SK-N-SH (cell line): ENCODE measurements at regions not wholly inside any gene's neighbourhood (a gene's known extent, or its start where the extent isn't known, plus 50 kb on each side); places are given as distances from the start of the nearest gene placed in this dataset.

Experiments
- CTCF ChIA-PET: fragments of 300-600, 350-600 bp; formaldehyde crosslinking; extraction: SDS; loops from one replicate; lab custom pipeline; 2021; lab: Yijun Ruan, JAX
- POLR2A ChIA-PET: fragments of 350-600 bp; sonication (Branson Sonifier 250); formaldehyde crosslinking; extraction: SDS; loops from one replicate; lab custom pipeline; 2020; ENCODE audit warnings: antibody characterized with exemption, inconsistent platforms; lab: Yijun Ruan, JAX
- DNase-seq: peaks from one replicate; pipeline ENCODE4 v3.0.0; 2012
- H2AFZ ChIP-seq: fragments of 200-600 bp; sonication (generic); 2 replicates; pipeline ENCODE4 v1.8.1; 2016; ENCODE audit warnings: antibody characterized with exemption, mild to moderate bottlenecking, low read depth
- H3F3A ChIP-seq: fragments of 200-600 bp; sonication (generic); replicated peaks from 2 replicates; pipeline ENCODE3; 2016; ENCODE audit warnings: antibody characterized with exemption, mild to moderate bottlenecking; ENCODE audit not compliant: insufficient read depth
- H3K27ac ChIP-seq, 2 experiments: fragments of 200-500 bp in 1 of 2; fragments of 200-600 bp in 1 of 2; sonication (Bioruptor generic) in 1 of 2; sonication (generic), shearing (Covaris generic) in 1 of 2; 2 replicates each; pipeline versions ENCODE4 v1.5.1 to v1.6.1; 2014 to 2016; ENCODE audit warnings: low read depth in 2 of 2, inconsistent platforms in 1 of 2, low read length in 1 of 2, mild to moderate bottlenecking in 1 of 2, mixed read lengths in 1 of 2
- H3K27me3 ChIP-seq: fragments of 200-600 bp; sonication (generic), shearing (Covaris generic); 2 replicates; pipeline ENCODE4 v1.6.1; 2016; ENCODE audit warnings: mixed run types; ENCODE audit not compliant: insufficient read depth
- H3K36me3 ChIP-seq, 2 experiments: fragments of 200-500 bp in 1 of 2; fragments of 200-600 bp in 1 of 2; sonication (Bioruptor generic) in 1 of 2; sonication (generic) in 1 of 2; replicated peaks in 1 of 2; 2 replicates each; pipeline versions ENCODE3 to v1.5.1; 2014 to 2016; ENCODE audit warnings: low read length in 1 of 2, mild to moderate bottlenecking in 1 of 2; ENCODE audit not compliant: insufficient read depth in 2 of 2, control insufficient read depth in 1 of 2
- H3K4me1 ChIP-seq, 2 experiments: fragments of 200-500 bp in 1 of 2; fragments of 200-600 bp in 1 of 2; sonication (Bioruptor generic) in 1 of 2; sonication (generic), shearing (Covaris generic) in 1 of 2; 2 replicates each; pipeline versions ENCODE4 v1.5.1 to v1.6.1; 2014 to 2016; ENCODE audit warnings: low read depth in 1 of 2, low read length in 1 of 2, mixed run types in 1 of 2; ENCODE audit not compliant: insufficient read depth in 2 of 2, control insufficient read depth in 1 of 2
- H3K4me2 ChIP-seq: fragments of 200-600 bp; sonication (generic), shearing (Covaris generic); 2 replicates; pipeline ENCODE4 v1.6.1; 2017; ENCODE audit warnings: mixed run types
- H3K4me3 ChIP-seq, 2 experiments: fragments of 200-500 bp in 1 of 2; fragments of 200-600 bp in 1 of 2; sonication (Bioruptor generic) in 1 of 2; sonication (generic), shearing (Covaris generic) in 1 of 2; 2 replicates each; pipeline versions ENCODE4 v1.5.1 to v1.8.1; 2014 to 2016; ENCODE audit warnings: low read depth in 2 of 2, inconsistent platforms in 1 of 2, low read length in 1 of 2, mild to moderate bottlenecking in 1 of 2, mixed read lengths in 1 of 2, moderate library complexity in 1 of 2
- H3K79me2 ChIP-seq: fragments of 200-600 bp; sonication (generic); 2 replicates; pipeline ENCODE4 v1.8.1; 2017; ENCODE audit warnings: mild to moderate bottlenecking; ENCODE audit not compliant: insufficient read depth
- H3K9ac ChIP-seq: fragments of 200-600 bp; sonication (generic); 2 replicates; pipeline ENCODE4 v1.6.1; 2017; ENCODE audit warnings: mixed run types
- H3K9me2 ChIP-seq: fragments of 200-600 bp; sonication (generic); 2 replicates; pipeline ENCODE4 v1.6.1; 2017; ENCODE audit warnings: mixed run types
- H3K9me3 ChIP-seq: fragments of 200-600 bp; sonication (generic); 2 replicates; pipeline ENCODE4 v1.6.1; 2017; ENCODE audit warnings: mixed run types, mild to moderate bottlenecking, moderate library complexity
- H4K20me1 ChIP-seq: fragments of 200-600 bp; sonication (generic); 2 replicates; pipeline ENCODE4 v1.6.1; 2017; ENCODE audit warnings: mild to moderate bottlenecking, mixed run types; ENCODE audit not compliant: insufficient read depth
- CTCF ChIP-seq: fragments of 200-600 bp; sonication (generic); IDR thresholded peaks from 2 replicates; pipeline ENCODE4 v1.6.1; 2017; ENCODE audit warnings: antibody characterized with exemption, mild to moderate bottlenecking, moderate library complexity
- ELF1 ChIP-seq: IDR thresholded peaks from 2 replicates; pipeline ENCODE4 v1.4.0; 2012
- EP300 ChIP-seq, 2 experiments: IDR thresholded peaks; 2 replicates each; pipeline versions ENCODE4 v1.4.0 to v1.6.1; 2012; ENCODE audit warnings: borderline replicate concordance in 1 of 2, low read depth in 1 of 2, low read length in 1 of 2
- EZH2phosphoT487 ChIP-seq: fragments of 200-600 bp; sonication (generic); IDR thresholded peaks from 2 replicates; pipeline ENCODE4 v1.6.1; 2017; ENCODE audit warnings: low read depth, mixed run types, mild to moderate bottlenecking, antibody characterized with exemption, moderate library complexity, borderline replicate concordance
- FOSL2 ChIP-seq: IDR thresholded peaks from 2 replicates; pipeline ENCODE4 v1.4.0; 2012; ENCODE audit warnings: low read depth, mild to moderate bottlenecking, moderate library complexity, borderline replicate concordance
- FOXJ3 ChIP-seq: sonication (generic); formaldehyde crosslinking; IDR thresholded peaks from 2 replicates; pipeline ENCODE4 v1.5.1; 2020; ENCODE audit warnings: mild to moderate bottlenecking, missing genetic modification reagents
- GATA2 ChIP-seq: sonication (generic); formaldehyde crosslinking; IDR thresholded peaks from 2 replicates; pipeline ENCODE4 v1.5.0; 2020; ENCODE audit warnings: mild to moderate bottlenecking, missing genetic modification reagents
- MAX ChIP-seq: IDR thresholded peaks from 2 replicates; pipeline ENCODE4 v1.4.0; 2012; ENCODE audit warnings: low read depth
- MEF2A ChIP-seq: IDR thresholded peaks from 2 replicates; pipeline ENCODE4 v1.4.0; 2012; ENCODE audit warnings: low read depth, borderline replicate concordance
- NFIC ChIP-seq: IDR thresholded peaks from 2 replicates; pipeline ENCODE4 v1.4.0; 2012; ENCODE audit warnings: borderline replicate concordance
- NRF1 ChIP-seq: IDR thresholded peaks from 2 replicates; pipeline ENCODE4 v1.6.1; 2012; ENCODE audit warnings: low read depth, mild to moderate bottlenecking, low read length
- PBX3 ChIP-seq: IDR thresholded peaks from 2 replicates; pipeline ENCODE4; 2012
- RAD21 ChIP-seq: IDR thresholded peaks from 2 replicates; pipeline ENCODE4 v1.6.1; 2012; ENCODE audit warnings: mild to moderate bottlenecking, low read length
- RCOR1 ChIP-seq: fragments of 150-350 bp; IDR thresholded peaks from 2 replicates; pipeline ENCODE4 v1.6.1; 2017; ENCODE audit warnings: antibody characterized with exemption, low read length
- REST ChIP-seq: IDR thresholded peaks from 2 replicates; pipeline ENCODE4 v1.6.1; 2012; ENCODE audit warnings: mild to moderate bottlenecking, low read depth, low read length, moderate library complexity
- SIN3A ChIP-seq: IDR thresholded peaks from 2 replicates; pipeline ENCODE4 v1.6.1; 2012; ENCODE audit warnings: low read depth, mild to moderate bottlenecking, low read length, moderate library complexity, borderline replicate concordance
- SMC3 ChIP-seq: IDR thresholded peaks from 2 replicates; pipeline ENCODE4 v1.6.1; 2012; ENCODE audit warnings: low read depth, low read length, improper control_type of control experiment
- TAF1 ChIP-seq: IDR thresholded peaks from 2 replicates; pipeline ENCODE4 v1.6.1; 2012; ENCODE audit warnings: low read depth, mild to moderate bottlenecking, low read length, moderate library complexity, borderline replicate concordance
- TCF12 ChIP-seq: IDR thresholded peaks from 2 replicates; pipeline ENCODE4 v1.4.0; 2012
- TEAD4 ChIP-seq: IDR thresholded peaks from 2 replicates; pipeline ENCODE4 v1.4.0; 2012; ENCODE audit warnings: mild to moderate bottlenecking, borderline replicate concordance; ENCODE audit not compliant: insufficient read depth
- USF1 ChIP-seq: IDR thresholded peaks from 2 replicates; pipeline ENCODE4 v1.4.0; 2012; ENCODE audit warnings: low read depth, borderline replicate concordance
- YY1 ChIP-seq: IDR thresholded peaks from 2 replicates; pipeline ENCODE4 v1.4.0; 2012; ENCODE audit warnings: low read depth, mild to moderate bottlenecking
- ZBTB33 ChIP-seq: IDR thresholded peaks from 2 replicates; pipeline ENCODE4 v1.4.0; 2012; ENCODE audit warnings: low read depth, borderline replicate concordance
- WGBS: methylation state at CpG from one replicate; pipeline ENCODE4 v1.1.6; 2017; ENCODE audit warnings: low lambda C conversion rate; 5-methylcytosine and 5-hydroxymethylcytosine counted together

- no peak for DNase-seq
- H4K20me1 ChIP-seq: no peaks in the 10 kb centered on the region
- 26% methylated on average over 13 of the region's 13 CpGs for WGBS
- no peaks in the 10 kb centered on the region for H3F3A ChIP-seq
- H3K27ac ChIP-seq: peak overlapping the region; percentile 37 to 69; a peak in 3 of 4 replicates
- H2AFZ ChIP-seq: peak overlapping the region; percentile 85
- POLR2A ChIA-PET: interaction anchor here (0.6 kb wide), 1 partner anchor 121 kb away, joined by 3 read pairs; no protein-coding TSS in a partner anchor
- peaks cover 9 to 19% of the 10 kb centered on the region in 2 experiments; a peak in 2 of 4 replicates for H3K4me1 ChIP-seq
- no peaks in the 10 kb centered on the region for H3K9me3 ChIP-seq
- no peaks in the 10 kb centered on the region for H3K79me2 ChIP-seq
- no peaks in the 10 kb centered on the region for H3K27me3 ChIP-seq
- H3K36me3 ChIP-seq: no peaks in the 10 kb centered on the region
- CTCF ChIA-PET: interaction anchor here (1.0 kb wide), 1 partner anchor 15 kb away, joined by 3 read pairs; no protein-coding TSS in a partner anchor
- H3K9me2 ChIP-seq: no peaks in the 10 kb centered on the region
- no peak overlapping the region for H3K4me3 ChIP-seq
- peak overlapping the region; percentile 46; the same call in 1 of the 2 replicates for H3K4me2 ChIP-seq
- H3K9ac ChIP-seq: no peak overlapping the region; the same call in 1 of the 2 replicates
- TF ChIP-seq TAF1: no peak; the same call in 1 of the 2 replicates
- peak; percentile 87 for TF ChIP-seq NFIC
- no peak for TF ChIP-seq CTCF
- peak; percentile 69; the same call in 1 of the 2 replicates for TF ChIP-seq YY1
- peak; percentile 96 for TF ChIP-seq FOSL2
- no peak for TF ChIP-seq RAD21
- peak; percentile 24; the same call in 1 of the 2 replicates for TF ChIP-seq PBX3
- TF ChIP-seq USF1: 0 out of 2 replicates have a peak, but pooled peaks have one; percentile 12
- no peak for TF ChIP-seq FOXJ3 (CRISPR knock-in tag)
- TF ChIP-seq ZBTB33: no peak
- no peak for TF ChIP-seq SMC3
- TF ChIP-seq MAX: peak; percentile 75; the same call in 1 of the 2 replicates
- TF ChIP-seq MEF2A: peak; percentile 42; the same call in 1 of the 2 replicates
- TF ChIP-seq SIN3A: no peak
- TF ChIP-seq ELF1: no peak
- TF ChIP-seq EZH2phosphoT487: no peak
- TF ChIP-seq REST: no peak
- peak; percentile 16 to 66; a peak in 1 of 4 replicates for TF ChIP-seq EP300 (IDR thresholded peaks at IDR 0.05; ENCODE audit: borderline replicate concordance in 1 of 2, low read depth in 1 of 2, low read length in 1 of 2)
- peak; percentile 76 for TF ChIP-seq TCF12
- TF ChIP-seq TEAD4: no peak
- no peak for TF ChIP-seq NRF1
- no peak for TF ChIP-seq RCOR1
- no peak for TF ChIP-seq GATA2 (CRISPR knock-in tag)
Observed at GRCh38 chr5:173764332-173765028, 123.7 kb upstream of the CPEB4 start.
